OCI-LY3 (cell line): ENCODE measurements at regions not wholly inside any gene's neighbourhood (a gene's known extent, or its start where the extent isn't known, plus 50 kb on each side); places are given as distances from the start of the nearest gene placed in this dataset.

Experiments used
- EZH2phosphoT487 ChIP-seq: fragments of 200-600 bp; shearing (Covaris generic); IDR thresholded peaks from 2 replicates; pipeline ENCODE4 v1.6.1; 2018; ENCODE audit warnings: antibody characterized with exemption, mixed run types, low read depth
- TF ChIP-seq, protein P1 (sequence below): fragments of 200-600, 300-600 bp; sonication (generic); IDR thresholded peaks from 2 replicates; pipeline ENCODE4 v1.5.1; 2014; ENCODE audit warnings: antibody characterized with exemption, low read length, low read depth

DNA sequence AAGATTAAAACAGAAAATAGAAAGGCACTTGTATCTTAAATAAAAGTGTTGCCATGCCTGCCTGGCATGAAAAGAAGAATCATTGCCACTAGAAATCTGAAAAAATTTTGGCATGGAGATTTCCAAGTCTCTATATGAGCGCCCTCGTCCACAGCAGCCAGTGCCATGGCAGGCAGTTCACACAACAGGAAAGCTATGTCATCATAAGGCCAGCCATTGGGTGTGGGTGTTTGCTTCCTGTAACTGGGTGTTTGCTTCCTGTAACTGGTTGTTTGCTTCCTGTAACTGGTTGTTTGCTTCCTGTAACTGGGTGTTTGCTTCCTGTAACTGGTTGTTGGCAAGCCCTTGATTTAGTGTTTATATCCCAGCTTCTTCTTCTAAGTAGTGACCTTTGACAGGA is 446.7 kb downstream of the IRX1 start:
- TF ChIP-seq, protein P1, sequence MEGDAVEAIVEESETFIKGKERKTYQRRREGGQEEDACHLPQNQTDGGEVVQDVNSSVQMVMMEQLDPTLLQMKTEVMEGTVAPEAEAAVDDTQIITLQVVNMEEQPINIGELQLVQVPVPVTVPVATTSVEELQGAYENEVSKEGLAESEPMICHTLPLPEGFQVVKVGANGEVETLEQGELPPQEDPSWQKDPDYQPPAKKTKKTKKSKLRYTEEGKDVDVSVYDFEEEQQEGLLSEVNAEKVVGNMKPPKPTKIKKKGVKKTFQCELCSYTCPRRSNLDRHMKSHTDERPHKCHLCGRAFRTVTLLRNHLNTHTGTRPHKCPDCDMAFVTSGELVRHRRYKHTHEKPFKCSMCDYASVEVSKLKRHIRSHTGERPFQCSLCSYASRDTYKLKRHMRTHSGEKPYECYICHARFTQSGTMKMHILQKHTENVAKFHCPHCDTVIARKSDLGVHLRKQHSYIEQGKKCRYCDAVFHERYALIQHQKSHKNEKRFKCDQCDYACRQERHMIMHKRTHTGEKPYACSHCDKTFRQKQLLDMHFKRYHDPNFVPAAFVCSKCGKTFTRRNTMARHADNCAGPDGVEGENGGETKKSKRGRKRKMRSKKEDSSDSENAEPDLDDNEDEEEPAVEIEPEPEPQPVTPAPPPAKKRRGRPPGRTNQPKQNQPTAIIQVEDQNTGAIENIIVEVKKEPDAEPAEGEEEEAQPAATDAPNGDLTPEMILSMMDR = no peak
- no peak for TF ChIP-seq EZH2phosphoT487
